H1 (cell line): ENCODE measurements at regions not wholly inside any gene's neighbourhood (a gene's known extent, or its start where the extent isn't known, plus 50 kb on each side); places are given as distances from the start of the nearest gene placed in this dataset.

Experiments
- CTCF ChIA-PET: fragments of 300-600 bp; sonication (Branson Sonifier 250); formaldehyde crosslinking; loops from one replicate; lab custom pipeline; 2021; ENCODE audit not compliant: partially characterized antibody; lab: Charles Lee
- POLR2A ChIA-PET: fragments of 300-600 bp; sonication (Branson Sonifier 250); formaldehyde crosslinking; loops from one replicate; lab custom pipeline; 2021; ENCODE audit warnings: inconsistent platforms; ENCODE audit not compliant: partially characterized antibody; lab: Charles Lee
- DNase-seq, 2 experiments: peaks; one replicate each; pipeline versions ENCODE4 v3.0.0 to v3.0.0-alpha.2; 2010 to 2022; ENCODE audit warnings: low spot score in 2 of 2, low read depth in 1 of 2, mixed read lengths in 1 of 2
- FAIRE-seq: peaks from 2 replicates; lab custom pipeline; 2011; peaks lifted over from hg19 to GRCh38; lab: Jason Lieb, UNC
- H2AFZ ChIP-seq: 2 replicates; pipeline ENCODE4 v1.8.1; 2012; ENCODE audit warnings: low read length, inconsistent platforms
- H2AK5ac ChIP-seq: 2 replicates; pipeline ENCODE4 v1.6.1; 2013; ENCODE audit warnings: low read depth, low read length
- H2BK120ac ChIP-seq: replicated peaks from 2 replicates; pipeline ENCODE3; 2013; ENCODE audit warnings: low read depth, low read length, inconsistent platforms
- H2BK12ac ChIP-seq: 2 replicates; pipeline ENCODE4 v1.6.1; 2013; ENCODE audit warnings: low read depth, low read length
- H2BK15ac ChIP-seq: 2 replicates; pipeline ENCODE4 v1.6.1; 2013; ENCODE audit warnings: low read length
- H2BK20ac ChIP-seq: 2 replicates; pipeline ENCODE4 v1.6.1; 2013; ENCODE audit warnings: low read length
- H2BK5ac ChIP-seq: 2 replicates; pipeline ENCODE4 v1.6.1; 2013; ENCODE audit warnings: low read depth, low read length
- H3K14ac ChIP-seq: 2 replicates; pipeline ENCODE4 v1.6.1; 2013; ENCODE audit warnings: inconsistent platforms; ENCODE audit not compliant: insufficient read length
- H3K18ac ChIP-seq: 2 replicates; pipeline ENCODE4 v1.6.1; 2013; ENCODE audit warnings: low read length; ENCODE audit errors: extremely low read depth
- H3K23ac ChIP-seq: 2 replicates; pipeline ENCODE4 v1.6.1; 2013; ENCODE audit warnings: inconsistent platforms; ENCODE audit not compliant: insufficient read length
- H3K23me2 ChIP-seq: 2 replicates; pipeline ENCODE4 v1.6.1; 2013; ENCODE audit warnings: low read depth, low read length
- H3K27ac ChIP-seq: 2 replicates; pipeline ENCODE4 v1.6.1; 2011; ENCODE audit warnings: low read depth, low read length, inconsistent platforms
- H3K27me3 ChIP-seq, 4 experiments: replicated peaks in 1 of 4; 1 replicate in 1 of 4; 2 replicates in 3 of 4; pipeline versions ENCODE4 v1.6.1 to v1.8.1; 2011 to 2013; ENCODE audit warnings: low read length in 3 of 4, mild to moderate bottlenecking in 3 of 4, inconsistent platforms in 2 of 4, mixed read lengths in 2 of 4, moderate library complexity in 1 of 4; ENCODE audit not compliant: control insufficient read depth in 3 of 4, insufficient read depth in 3 of 4; ENCODE audit errors: extremely low read depth in 1 of 4
- H3K36me3 ChIP-seq, 4 experiments: 2 replicates each; pipeline versions ENCODE4 v1.6.1 to v1.8.1; 2011 to 2013; ENCODE audit warnings: mild to moderate bottlenecking in 4 of 4, low read length in 3 of 4, moderate library complexity in 2 of 4, control low read depth in 1 of 4, inconsistent platforms in 1 of 4; ENCODE audit not compliant: insufficient read depth in 4 of 4, control insufficient read depth in 2 of 4
- H3K4ac ChIP-seq: replicated peaks from 2 replicates; pipeline ENCODE3; 2013; ENCODE audit warnings: low read length, low read depth, mixed read lengths, inconsistent platforms; ENCODE audit not compliant: insufficient read length
- H3K4me1 ChIP-seq, 4 experiments: replicated peaks in 1 of 4; 1 replicate in 1 of 4; 2 replicates in 3 of 4; pipeline versions ENCODE4 v1.6.1 to v1.8.1; 2011 to 2013; ENCODE audit warnings: low read length in 3 of 4, inconsistent platforms in 2 of 4, mixed read lengths in 1 of 4; ENCODE audit not compliant: insufficient read depth in 4 of 4, control insufficient read depth in 3 of 4
- H3K4me2 ChIP-seq, 2 experiments: 2 replicates each; pipeline versions ENCODE4 v1.6.1 to v1.8.1; 2011 to 2013; ENCODE audit warnings: low read depth in 2 of 2, low read length in 2 of 2, control low read depth in 1 of 2, inconsistent platforms in 1 of 2, mild to moderate bottlenecking in 1 of 2; ENCODE audit not compliant: insufficient read depth in 1 of 2
- H3K4me3 ChIP-seq, 4 experiments: fragments of 200-600, 300-600 bp in 1 of 4; sonication (generic), shearing (Covaris generic), sonication (Bioruptor Twin) in 1 of 4; 2 replicates each; pipeline versions ENCODE4 v1.5.1 to v1.8.1; 2011 to 2016; ENCODE audit warnings: low read length in 4 of 4, low read depth in 3 of 4, control low read depth in 2 of 4, inconsistent platforms in 2 of 4, mild to moderate bottlenecking in 2 of 4, mixed read lengths in 1 of 4, moderate library complexity in 1 of 4; ENCODE audit not compliant: insufficient read depth in 2 of 4; ENCODE audit errors: extremely low read depth in 1 of 4
- H3K56ac ChIP-seq: replicated peaks from 2 replicates; pipeline ENCODE3; 2013; ENCODE audit warnings: low read depth, mild to moderate bottlenecking, mixed read lengths, low read length, inconsistent platforms; ENCODE audit not compliant: insufficient read length
- H3K79me1 ChIP-seq: 2 replicates; pipeline ENCODE4 v1.6.1; 2013; ENCODE audit warnings: low read depth, low read length, control low read depth
- H3K79me2 ChIP-seq, 2 experiments: 2 replicates each; pipeline versions ENCODE4 v1.6.1 to v1.8.1; 2012 to 2013; ENCODE audit warnings: low read length in 2 of 2, mild to moderate bottlenecking in 2 of 2, inconsistent platforms in 1 of 2; ENCODE audit not compliant: insufficient read depth in 2 of 2, control insufficient read depth in 1 of 2
- H3K9ac ChIP-seq, 4 experiments: replicated peaks in 1 of 4; 1 replicate in 1 of 4; 2 replicates in 3 of 4; pipeline versions ENCODE4 v1.6.1 to v1.8.1; 2011 to 2013; ENCODE audit warnings: low read depth in 3 of 4, low read length in 3 of 4, control low read depth in 2 of 4, mild to moderate bottlenecking in 2 of 4, moderate library complexity in 2 of 4, inconsistent platforms in 1 of 4; ENCODE audit errors: extremely low read depth in 1 of 4
- H3K9me3 ChIP-seq, 2 experiments: 2 replicates each; pipeline versions ENCODE4 v1.6.1 to v1.8.1; 2012 to 2013; ENCODE audit warnings: mild to moderate bottlenecking in 2 of 2, moderate library complexity in 2 of 2, control low read depth in 1 of 2, inconsistent platforms in 1 of 2, low read depth in 1 of 2, low read length in 1 of 2, mixed read lengths in 1 of 2; ENCODE audit not compliant: insufficient read depth in 2 of 2
- H4K20me1 ChIP-seq, 2 experiments: replicated peaks in 1 of 2; 2 replicates each; pipeline versions ENCODE3 to v1.8.1; 2011 to 2013; ENCODE audit warnings: inconsistent platforms in 2 of 2, low read length in 2 of 2, mild to moderate bottlenecking in 1 of 2; ENCODE audit not compliant: insufficient read depth in 2 of 2, control insufficient read depth in 1 of 2
- H4K5ac ChIP-seq: 2 replicates; pipeline ENCODE4 v1.6.1; 2013; ENCODE audit warnings: low read length, low read depth, mixed read lengths, inconsistent platforms; ENCODE audit not compliant: insufficient read length
- H4K8ac ChIP-seq: 2 replicates; pipeline ENCODE4 v1.8.0; 2013; ENCODE audit warnings: mild to moderate bottlenecking, moderate library complexity, low read length, inconsistent platforms; ENCODE audit not compliant: insufficient read depth; ENCODE audit errors: extremely low read depth
- H4K91ac ChIP-seq: replicated peaks from 2 replicates; pipeline ENCODE3; 2013; ENCODE audit warnings: low read length, mixed read lengths, inconsistent platforms; ENCODE audit not compliant: insufficient read length
- BACH1 ChIP-seq: IDR thresholded peaks from 2 replicates; pipeline ENCODE4 v1.6.1; 2012; ENCODE audit warnings: low read length, improper control_type of control experiment
- CEBPB ChIP-seq: IDR thresholded peaks from 2 replicates; pipeline ENCODE4 v1.6.1; 2012; ENCODE audit warnings: low read depth, low read length
- CHD2 ChIP-seq: IDR thresholded peaks from 2 replicates; pipeline ENCODE4 v1.6.1; 2012; ENCODE audit warnings: low read length, improper control_type of control experiment
- CREB1 ChIP-seq: IDR thresholded peaks from 2 replicates; pipeline ENCODE4 v1.6.1; 2012; ENCODE audit warnings: inconsistent platforms
- CTBP2 ChIP-seq: IDR thresholded peaks from 2 replicates; pipeline ENCODE4 v1.7.0; 2011; ENCODE audit warnings: borderline replicate concordance, mild to moderate bottlenecking, moderate library complexity, mixed read lengths, low read length; ENCODE audit not compliant: insufficient read depth, insufficient read length
- NANOG ChIP-seq: IDR thresholded peaks from 2 replicates; pipeline ENCODE4 v1.6.1; 2011; ENCODE audit warnings: low read length, low read depth, mild to moderate bottlenecking, inconsistent platforms; ENCODE audit not compliant: insufficient read depth, poor library complexity, severe bottlenecking
- POU5F1 ChIP-seq: IDR thresholded peaks from 2 replicates; pipeline ENCODE4 v1.6.1; 2011; ENCODE audit warnings: low read depth, mild to moderate bottlenecking, low read length, moderate library complexity
- RAD21 ChIP-seq, 2 experiments: IDR thresholded peaks in 1 of 2; conservative IDR thresholded peaks in 1 of 2; 2 replicates each; pipeline ENCODE4 v1.6.1; 2011; ENCODE audit warnings: low read depth in 2 of 2, low read length in 2 of 2, improper control_type of control experiment in 1 of 2, inconsistent platforms in 1 of 2, mild to moderate bottlenecking in 1 of 2, moderate library complexity in 1 of 2
- RBBP5 ChIP-seq: IDR thresholded peaks from 2 replicates; pipeline ENCODE4 v1.7.1; 2012; ENCODE audit warnings: low read depth, mild to moderate bottlenecking, inconsistent platforms, low read length, moderate library complexity, borderline replicate concordance
- SAP30 ChIP-seq: fragments of 300-600 bp; sonication (generic); IDR thresholded peaks from 2 replicates; pipeline ENCODE4 v1.7.1; 2012; ENCODE audit warnings: low read length, moderate library complexity, mild to moderate bottlenecking, inconsistent platforms; ENCODE audit not compliant: insufficient read depth, insufficient replicate concordance
- TAF7 ChIP-seq: optimal IDR thresholded peaks from 2 replicates; pipeline ENCODE3; 2011; ENCODE audit warnings: low read depth, mild to moderate bottlenecking, inconsistent platforms, low read length, moderate library complexity, borderline replicate concordance
- TBP ChIP-seq: IDR thresholded peaks from 2 replicates; pipeline ENCODE4 v1.6.1; 2011; ENCODE audit warnings: low read depth, low read length, improper control_type of control experiment
- TCF12 ChIP-seq: IDR thresholded peaks from 2 replicates; pipeline ENCODE4 v1.6.1; 2011; ENCODE audit warnings: low read depth, mild to moderate bottlenecking, low read length
- ZNF274 ChIP-seq: IDR thresholded peaks from 2 replicates; pipeline ENCODE4 v1.7.0; 2012; ENCODE audit warnings: low read length, borderline replicate concordance; ENCODE audit errors: extremely low read depth
- WGBS, 2 experiments: shearing (Covaris generic) in 1 of 2; methylation state at CpG; one replicate each; pipeline versions ENCODE4 v1.1.6 to v1.1.7; 2013 to 2015; ENCODE audit warnings: low lambda C conversion rate in 2 of 2, mixed read lengths in 2 of 2, inconsistent platforms in 1 of 2, low coverage in 1 of 2, missing lambda C conversion rate in 1 of 2; ENCODE audit not compliant: insufficient replicate concordance in 2 of 2, insufficient coverage in 1 of 2, insufficient read length in 1 of 2; ENCODE audit errors: extremely low coverage in 1 of 2, missing lambda C conversion rate in 1 of 2; 5-methylcytosine and 5-hydroxymethylcytosine counted together

GRCh38 chr4:75229806-75230570 lies 284.2 kb downstream of the RCHY1 start:
- Histone ChIP-seq H4K8ac (no peak overlapping the region), H4K91ac (no peak overlapping the region), H3K23ac (no peak overlapping the region), H3K36me3 (no peaks in the 10 kb centered on the region), H4K20me1 (no peaks in the 10 kb centered on the region), H3K27ac (no peak overlapping the region), H2BK15ac (no peak overlapping the region), H2AK5ac (no peak overlapping the region), H3K18ac (no peak overlapping the region), H3K4me2 (no peak overlapping the region), H3K14ac (no peak overlapping the region), H2BK12ac (no peak overlapping the region), H3K9ac (no peak overlapping the region), H3K79me1 (no peaks in the 10 kb centered on the region), H3K4me1 (no peaks in the 10 kb centered on the region), H3K79me2 (no peaks in the 10 kb centered on the region), H3K4me3 (no peak overlapping the region), H2BK120ac (no peak overlapping the region), H2BK20ac (no peak overlapping the region), H3K56ac (no peak overlapping the region), H3K27me3 (no peaks in the 10 kb centered on the region), H2BK5ac (no peak overlapping the region), H4K5ac (no peak overlapping the region), H3K9me3 (no peaks in the 10 kb centered on the region), H3K23me2 (no peaks in the 10 kb centered on the region), H3K4ac (no peak overlapping the region), H2AFZ (no peak overlapping the region)
- no peak for FAIRE-seq
- 91% methylated on average over 3 of the region's 3 CpGs; no CpG with 5 or more reads in 1 of the 2 experiments for WGBS, 2 experiments
- no peak for DNase-seq
- ChIA-PET POLR2A (no interaction called here), CTCF (interaction anchor here (1.2 kb wide), 2 partner anchors 11 to 327 kb away, joined by 3 read pairs; no protein-coding TSS in a partner anchor)
- TF ChIP-seq CTBP2 (no peak), POU5F1 (no peak), TBP (no peak), RAD21 (IDR thresholded peaks at IDR 0.05 in 1 of 2, conservative IDR thresholded peaks at IDR 0.05 in 1 of 2; ENCODE audit: low read depth in 2 of 2, low read length in 2 of 2) (no peak), TCF12 (no peak), RBBP5 (no peak), BACH1 (no peak), CREB1 (no peak), CHD2 (no peak), CEBPB (no peak), SAP30 (no peak), ZNF274 (no peak), NANOG (no peak), TAF7 (no peak)
